IPS-NIHi7 (cell line): ENCODE measurements at regions not wholly inside any gene's neighbourhood (a gene's known extent, or its start where the extent isn't known, plus 50 kb on each side); places are given as distances from the start of the nearest gene placed in this dataset.

Experiments used
- DNase-seq: peaks from one replicate; pipeline ENCODE4 v3.0.0; 2012; ENCODE audit warnings: mixed read lengths; ENCODE audit errors: extremely low spot score

- no peak for DNase-seq
Measured at GRCh38 chr1:163013826-163014600, 55.1 kb upstream of the RGS4 start.

- DNase-seq = no peak
Measured at GRCh38 chr1:163006051-163006834, 62.9 kb upstream of the RGS4 start.

- DNase-seq = no peak
Measured at GRCh38 chr1:162997499-162998285, 71.5 kb upstream of the RGS4 start.

- no peak for DNase-seq
Measured at GRCh38 chr1:162996261-162996660, 72.9 kb upstream of the RGS4 start.

GRCh38 chr1:162994921-162995320 is 74.2 kb upstream of the RGS4 start:
- no peak for DNase-seq

GRCh38 chr1:162993846-162994245 is 75.3 kb upstream of the RGS4 start:
- no peak for DNase-seq

GRCh38 chr1:162992945-162993344 is 76.2 kb upstream of the RGS4 start:
- no peak for DNase-seq

- DNase-seq = no peak
Measured at GRCh38 chr1:162991444-162991843, 77.7 kb upstream of the RGS4 start.

GRCh38 chr1:162990665-162991064 is 78.5 kb upstream of the RGS4 start:
- DNase-seq = no peak

- DNase-seq = peak; percentile 75
Measured at GRCh38 chr1:162988869-162989268, 80.3 kb upstream of the RGS4 start.

- DNase-seq = no peak
Measured at GRCh38 chr1:162987866-162988265, 81.3 kb upstream of the RGS4 start.

- DNase-seq = no peak
Measured at GRCh38 chr1:162985816-162986435, 83.2 kb upstream of the RGS4 start.

- DNase-seq = no peak
Measured at GRCh38 chr1:162984699-162985098, 84.5 kb upstream of the RGS4 start.

- no peak for DNase-seq
Measured at GRCh38 chr1:162983671-162984425, 85.3 kb upstream of the RGS4 start.

- no peak for DNase-seq
Measured at GRCh38 chr1:162982364-162982763, 86.8 kb upstream of the RGS4 start.

GRCh38 chr1:162977944-162978568 is 91.1 kb upstream of the RGS4 start:
- DNase-seq = no peak

GRCh38 chr1:162976628-162977027 is 92.5 kb upstream of the RGS4 start:
- no peak for DNase-seq

GRCh38 chr1:162974810-162975209 is 94.4 kb upstream of the RGS4 start:
- DNase-seq = no peak

- DNase-seq = no peak
Measured at GRCh38 chr1:162973381-162973795, 95.8 kb upstream of the RGS4 start.

- DNase-seq = no peak
Measured at GRCh38 chr1:162972773-162973172, 96.4 kb upstream of the RGS4 start.

GRCh38 chr1:162970021-162970420 is 99.1 kb upstream of the RGS4 start:
- DNase-seq = no peak
